GM12874 (cell line): ENCODE measurements at regions not wholly inside any gene's neighbourhood (a gene's known extent, or its start where the extent isn't known, plus 50 kb on each side); places are given as distances from the start of the nearest gene placed in this dataset.

Experiments
- CTCF ChIP-seq: IDR thresholded peaks from 2 replicates; pipeline ENCODE4 v1.5.1; 2011; ENCODE audit warnings: low read depth, mild to moderate bottlenecking, control low read depth, low read length, moderate library complexity; ENCODE audit not compliant: insufficient read depth

DNA sequence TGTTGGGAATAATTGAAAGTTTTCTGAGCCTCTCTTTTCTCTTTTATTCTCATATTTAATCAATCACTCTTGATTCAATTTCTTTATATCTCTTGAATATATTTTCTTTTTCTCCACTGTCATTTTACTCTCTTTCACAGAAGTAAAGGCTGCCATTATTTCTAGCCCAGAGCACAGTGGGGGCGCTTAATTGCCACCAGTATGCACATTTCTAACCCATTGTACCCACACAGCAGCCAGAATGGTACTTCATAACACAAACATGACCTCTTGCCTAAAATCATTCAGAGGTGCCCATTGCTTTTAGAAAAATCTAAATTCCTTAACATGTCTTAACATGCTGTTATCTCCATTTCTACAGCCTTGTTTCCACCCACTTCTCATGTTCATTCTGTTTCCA is 190.2 kb upstream of the LMO3 start:
- no peak for TF ChIP-seq CTCF

GRCh38 chr12:16789204-16789790 is 183.3 kb upstream of the LMO3 start:
- no peak for TF ChIP-seq CTCF

DNA sequence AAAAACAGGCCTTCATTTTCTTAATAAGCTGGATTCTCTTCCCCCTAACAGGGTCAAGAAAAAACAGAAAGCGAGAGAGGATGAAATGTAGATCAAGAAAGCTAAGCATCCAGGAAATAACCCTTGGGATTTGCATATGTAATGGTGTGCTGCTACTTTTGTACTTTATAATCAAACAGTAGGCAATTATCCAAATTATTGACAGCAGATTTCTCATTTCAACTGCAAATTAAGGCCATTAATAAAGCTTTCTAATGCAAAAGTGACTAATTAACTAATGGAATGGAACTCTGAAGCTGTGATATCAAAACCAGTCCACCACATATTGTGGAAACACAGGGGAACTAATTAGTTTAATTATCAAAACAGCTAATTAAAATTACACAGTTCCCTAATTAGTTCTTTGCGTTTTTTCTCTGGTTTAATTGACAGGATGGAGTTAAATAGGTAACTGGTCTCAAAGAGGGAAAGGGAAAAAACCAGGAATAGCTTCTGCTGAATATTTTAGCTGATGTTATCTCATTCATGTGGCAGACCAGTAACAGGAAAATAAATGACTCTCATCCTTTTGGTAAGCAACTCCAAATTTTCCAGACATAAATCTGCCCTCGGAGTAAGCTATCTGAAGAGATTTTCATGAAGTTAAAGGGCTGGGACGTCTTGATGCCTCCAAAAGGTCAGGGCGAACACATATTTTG is 182.7 kb upstream of the LMO3 start:
- TF ChIP-seq CTCF, result no peak

DNA sequence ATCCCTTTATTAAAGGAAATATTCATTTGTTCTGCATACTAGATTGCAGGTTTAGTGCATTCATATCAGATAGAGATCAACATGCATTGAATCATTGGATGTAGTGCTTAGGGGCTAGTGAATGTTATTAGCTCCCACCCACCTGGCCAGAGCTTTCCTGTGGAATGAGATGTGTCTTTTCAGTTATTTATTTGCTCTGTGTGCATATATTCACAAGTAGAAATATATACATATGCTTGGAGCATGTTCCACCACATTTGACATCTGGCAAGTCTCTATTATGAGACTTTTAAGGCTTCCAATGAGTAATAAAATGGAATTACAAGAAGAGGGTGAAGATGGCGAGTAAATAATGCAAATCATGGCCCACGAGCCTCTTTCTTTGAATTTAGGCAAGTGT is 180.0 kb upstream of the LMO3 start:
- TF ChIP-seq CTCF, result no peak

DNA sequence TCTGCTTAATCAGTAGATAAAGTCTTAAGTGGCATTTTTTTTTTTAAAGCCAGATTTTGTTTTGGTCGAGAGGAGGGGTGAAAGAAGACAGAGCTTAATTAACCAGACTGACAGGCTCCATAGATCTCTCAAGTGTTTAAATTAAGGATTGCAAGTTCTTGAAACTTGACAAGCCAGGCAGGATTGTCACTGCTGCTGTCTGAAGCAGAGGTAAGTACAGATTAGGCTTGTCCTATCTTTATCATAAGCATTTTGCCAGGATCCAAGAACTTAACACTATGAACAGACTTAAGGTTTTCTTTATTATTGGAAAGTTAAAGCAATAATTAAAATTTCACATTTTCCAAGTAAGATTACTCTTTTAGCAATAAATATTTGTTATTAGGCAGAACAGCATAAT is 179.6 kb upstream of the LMO3 start:
- TF ChIP-seq CTCF, result no peak

- TF ChIP-seq CTCF, result no peak
These were observed 160.8 kb upstream of the LMO3 start for GRCh38 chr12:16766736-16767135.

GRCh38 chr12:16763901-16764300 is 157.9 kb upstream of the LMO3 start:
- no peak for TF ChIP-seq CTCF
